ENCODE measurements at regions not wholly inside any gene's neighbourhood (a gene's known extent, or its start where the extent isn't known, plus 50 kb on each side); places are given as distances from the start of the nearest gene placed in this dataset.

DNA sequence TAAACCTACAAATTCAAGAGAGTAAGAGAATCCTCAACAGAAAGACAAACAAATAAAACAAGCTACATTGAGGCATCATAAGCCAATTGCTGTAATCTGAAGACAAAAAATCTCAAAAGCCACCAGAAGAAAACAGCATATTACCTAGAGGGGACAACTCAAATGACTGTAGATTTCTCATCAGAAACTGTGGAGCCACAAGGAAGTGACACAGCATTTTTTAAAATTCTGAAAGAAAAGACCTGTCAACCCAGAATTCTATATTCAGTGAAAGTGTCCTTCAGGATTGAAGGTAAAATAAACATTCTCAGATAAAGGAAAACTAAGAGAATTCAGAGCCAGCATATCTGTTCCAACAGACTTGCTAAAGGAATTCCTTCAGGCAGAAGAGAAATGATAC is 147.8 kb upstream of the DHRS4 start:
- no peak overlapping the region for H3K4me3 ChIP-seq (ENCODE audit: low read depth in 1 of 2, low read length in 2 of 2)
- no peaks in the 10 kb centered on the region for H3K4me1 ChIP-seq (ENCODE audit: control insufficient read depth in 1 of 2, insufficient read depth in 2 of 2, low read length in 2 of 2)
- peaks cover 8 to 14% of the 10 kb centered on the region in 2 donors for H3K9me3 ChIP-seq (ENCODE audit: control insufficient read depth in 1 of 2, low read length in 2 of 2)
- no peak overlapping the region for H3K27ac ChIP-seq (ENCODE audit: low read length)
- H3K27me3 ChIP-seq (ENCODE audit: low read depth, low read length): no peaks in the 10 kb centered on the region
- H3K36me3 ChIP-seq (ENCODE audit: control insufficient read depth in 1 of 2, insufficient read depth in 2 of 2, low read length in 2 of 2): no peaks in the 10 kb centered on the region

DNA sequence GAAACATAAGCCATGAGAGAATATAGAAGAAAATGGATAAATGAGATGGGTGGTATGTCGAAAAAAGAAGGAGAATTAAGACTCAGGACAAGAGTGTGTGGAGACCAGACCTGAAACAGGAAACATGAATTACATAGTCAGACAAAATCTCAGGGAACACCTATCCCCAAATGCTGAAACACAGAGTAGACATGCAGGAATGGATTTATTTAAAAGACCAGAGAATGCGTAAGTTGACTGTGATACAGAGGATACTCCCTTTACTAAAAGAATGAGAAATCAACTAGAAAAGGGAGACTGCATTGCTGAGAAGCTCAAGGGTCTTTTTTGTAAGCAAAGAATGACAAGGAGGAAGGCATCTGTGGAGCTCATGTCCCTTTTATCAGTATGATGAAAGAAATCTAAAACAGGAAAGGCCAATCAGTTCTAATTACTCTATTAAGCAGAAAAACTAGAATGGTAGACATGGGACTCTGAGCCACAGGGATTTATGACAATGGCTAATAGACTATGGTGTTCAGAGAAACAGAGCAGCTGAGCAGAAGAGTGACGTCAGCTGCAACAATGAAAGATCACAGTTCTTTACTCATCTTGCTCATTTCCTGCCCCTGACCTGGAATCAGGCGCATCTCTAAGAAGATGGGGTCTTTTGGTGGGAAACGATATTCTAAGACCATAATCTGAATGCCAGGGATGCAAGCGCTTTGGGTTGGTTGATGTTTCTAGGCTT is 138.9 kb upstream of the DHRS4 start:
- Histone ChIP-seq H3K27ac (ENCODE audit: low read length) (no peak overlapping the region), H3K4me1 (ENCODE audit: control insufficient read depth in 1 of 2, insufficient read depth in 2 of 2, low read length in 2 of 2) (no peaks in the 10 kb centered on the region), H3K4me3 (ENCODE audit: low read depth in 1 of 2, low read length in 2 of 2) (no peak overlapping the region), H3K9me3 (ENCODE audit: control insufficient read depth in 1 of 2, low read length in 2 of 2) (peaks cover 3 to 8% of the 10 kb centered on the region in 2 donors), H3K27me3 (ENCODE audit: low read depth, low read length) (no peaks in the 10 kb centered on the region), H3K36me3 (ENCODE audit: control insufficient read depth in 1 of 2, insufficient read depth in 2 of 2, low read length in 2 of 2) (no peaks in the 10 kb centered on the region)

DNA sequence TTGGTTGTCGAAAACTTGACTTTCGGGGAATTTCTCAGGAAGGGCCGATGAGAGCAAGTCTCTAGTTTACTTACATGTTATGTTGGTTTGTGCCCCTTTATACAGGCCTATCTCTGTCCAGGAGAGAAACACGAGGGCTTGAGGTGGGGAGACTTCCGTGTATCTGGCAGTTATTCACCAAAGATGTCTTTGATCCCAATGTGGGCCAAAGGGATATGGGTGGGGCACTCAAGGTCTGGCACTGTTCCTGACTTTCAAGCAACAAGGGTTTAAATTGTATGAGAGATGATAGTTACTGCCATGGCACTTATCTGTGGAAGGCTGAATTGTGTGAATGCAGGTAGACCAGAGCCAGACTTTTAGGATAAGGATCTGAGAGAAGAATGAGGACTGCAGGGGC is 137.2 kb upstream of the DHRS4 start:
- Histone ChIP-seq H3K36me3 (ENCODE audit: control insufficient read depth in 1 of 2, insufficient read depth in 2 of 2, low read length in 2 of 2) (no peaks in the 10 kb centered on the region), H3K4me1 (ENCODE audit: control insufficient read depth in 1 of 2, insufficient read depth in 2 of 2, low read length in 2 of 2) (no peaks in the 10 kb centered on the region), H3K27me3 (ENCODE audit: low read depth, low read length) (no peaks in the 10 kb centered on the region), H3K4me3 (ENCODE audit: low read depth in 1 of 2, low read length in 2 of 2) (no peak overlapping the region), H3K27ac (ENCODE audit: low read length) (no peak overlapping the region), H3K9me3 (ENCODE audit: control insufficient read depth in 1 of 2, low read length in 2 of 2) (peaks cover 3 to 8% of the 10 kb centered on the region in 2 donors)

DNA sequence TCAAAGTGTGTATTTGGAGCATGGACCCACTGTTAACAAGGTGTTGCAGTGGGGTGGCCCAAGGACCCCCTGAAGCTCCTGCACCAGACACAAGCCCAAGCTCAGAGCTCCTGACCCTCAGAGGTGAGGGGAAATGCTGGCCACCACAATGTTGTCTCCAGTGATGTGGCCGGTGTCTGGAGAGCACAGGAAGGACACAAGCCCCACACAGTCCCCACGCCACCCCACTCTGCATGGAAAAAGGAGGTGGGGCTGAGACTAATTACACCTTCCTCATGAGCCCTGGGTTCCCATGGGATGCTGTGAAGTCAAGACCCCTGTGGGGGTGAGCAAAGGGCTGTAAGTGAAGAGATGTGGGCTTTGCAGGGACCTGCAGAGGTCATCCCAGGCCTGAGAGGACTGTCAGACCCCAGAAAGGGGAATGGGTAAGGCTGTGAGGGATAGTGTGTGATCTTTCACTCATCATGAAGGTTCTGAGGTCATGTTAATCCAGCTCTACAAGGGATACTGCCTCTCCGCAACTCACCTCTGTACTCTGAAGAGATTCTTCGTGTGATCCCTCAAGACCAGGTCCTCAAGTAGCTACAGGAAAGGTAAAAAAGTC is 136.3 kb upstream of the DHRS4 start:
- no peak overlapping the region for H3K4me3 ChIP-seq (ENCODE audit: low read depth in 1 of 2, low read length in 2 of 2)
- no peaks in the 10 kb centered on the region for H3K4me1 ChIP-seq (ENCODE audit: control insufficient read depth in 1 of 2, insufficient read depth in 2 of 2, low read length in 2 of 2)
- no peaks in the 10 kb centered on the region for H3K36me3 ChIP-seq (ENCODE audit: control insufficient read depth in 1 of 2, insufficient read depth in 2 of 2, low read length in 2 of 2)
- H3K9me3 ChIP-seq (ENCODE audit: control insufficient read depth in 1 of 2, low read length in 2 of 2): peaks cover 3 to 8% of the 10 kb centered on the region in 2 donors
- H3K27me3 ChIP-seq (ENCODE audit: low read depth, low read length): no peaks in the 10 kb centered on the region
- no peak overlapping the region for H3K27ac ChIP-seq (ENCODE audit: low read length)

DNA sequence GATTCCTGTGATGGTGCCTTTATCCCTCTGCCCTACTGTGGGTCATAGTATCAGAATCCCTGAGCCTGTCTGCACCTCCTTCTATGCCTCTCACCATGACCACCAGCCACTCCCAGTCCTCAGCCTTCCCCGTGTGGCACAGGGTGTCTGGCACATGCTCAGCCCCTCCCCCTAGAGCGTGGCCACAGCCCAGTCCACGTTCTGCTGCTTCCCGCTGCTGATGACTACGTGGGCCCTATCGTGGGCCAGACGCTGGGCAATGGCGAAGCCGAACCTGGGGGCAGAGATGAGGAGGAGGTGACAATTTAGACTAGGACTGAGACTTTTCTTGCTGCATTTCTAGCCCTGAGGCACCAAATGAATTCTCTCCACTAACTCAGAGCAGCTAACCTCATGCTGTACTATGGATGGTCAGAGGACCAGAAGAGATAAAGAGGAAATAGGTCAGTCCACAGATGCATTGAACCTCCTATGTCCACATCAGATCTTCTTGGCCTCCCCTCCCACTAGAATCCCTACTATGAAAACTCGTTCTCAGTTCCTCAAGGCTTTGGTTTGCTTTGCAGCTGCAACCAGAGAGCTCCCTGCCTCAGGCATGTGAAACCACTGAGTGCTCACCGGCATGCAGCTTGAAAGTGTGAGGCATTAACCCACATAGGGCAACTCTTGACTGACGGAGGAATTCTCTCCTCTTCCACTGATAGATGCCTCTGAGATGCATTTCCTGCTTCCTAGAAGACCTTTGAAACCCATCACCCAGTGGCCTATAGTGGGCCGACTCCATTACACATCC is 126.3 kb upstream of the DHRS4 start:
- Histone ChIP-seq H3K4me1 (ENCODE audit: control insufficient read depth in 1 of 2, insufficient read depth in 2 of 2, low read length in 2 of 2) (peaks cover 0 to 7% of the 10 kb centered on the region in 2 donors), H3K27ac (ENCODE audit: low read length) (no peak overlapping the region), H3K36me3 (ENCODE audit: control insufficient read depth in 1 of 2, insufficient read depth in 2 of 2, low read length in 2 of 2) (no peaks in the 10 kb centered on the region), H3K27me3 (ENCODE audit: low read depth, low read length) (no peaks in the 10 kb centered on the region), H3K9me3 (ENCODE audit: control insufficient read depth in 1 of 2, low read length in 2 of 2) (no peaks in the 10 kb centered on the region), H3K4me3 (ENCODE audit: low read depth in 1 of 2, low read length in 2 of 2) (no peak overlapping the region)

DNA sequence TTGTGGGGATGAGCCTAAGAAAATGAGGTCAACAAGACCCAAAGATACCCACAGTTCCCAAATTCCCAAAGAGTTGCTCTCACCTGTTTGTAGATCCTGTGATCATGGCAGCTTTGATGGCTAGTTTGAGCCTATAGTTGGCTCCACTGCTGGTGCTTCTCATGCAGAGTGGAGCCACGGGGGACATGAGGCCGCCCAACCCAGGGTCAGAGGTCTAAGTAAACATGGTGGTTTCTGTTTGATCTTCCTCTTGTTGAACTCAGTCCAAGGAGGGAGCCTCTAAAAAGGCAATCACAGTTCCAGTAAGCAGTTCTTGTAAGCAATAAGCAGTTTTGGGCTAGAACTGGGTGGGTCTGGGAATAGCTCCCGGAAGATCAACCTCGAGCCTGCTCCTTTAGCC is 125.6 kb upstream of the DHRS4 start:
- no peaks in the 10 kb centered on the region for H3K36me3 ChIP-seq (ENCODE audit: control insufficient read depth in 1 of 2, insufficient read depth in 2 of 2, low read length in 2 of 2)
- no peaks in the 10 kb centered on the region for H3K27me3 ChIP-seq (ENCODE audit: low read depth, low read length)
- H3K4me1 ChIP-seq (ENCODE audit: control insufficient read depth in 1 of 2, insufficient read depth in 2 of 2, low read length in 2 of 2): peaks cover 0 to 7% of the 10 kb centered on the region in 2 donors
- H3K27ac ChIP-seq (ENCODE audit: low read length): no peak overlapping the region
- H3K4me3 ChIP-seq (ENCODE audit: low read depth in 1 of 2, low read length in 2 of 2): no peak overlapping the region
- no peaks in the 10 kb centered on the region for H3K9me3 ChIP-seq (ENCODE audit: control insufficient read depth in 1 of 2, low read length in 2 of 2)

DNA sequence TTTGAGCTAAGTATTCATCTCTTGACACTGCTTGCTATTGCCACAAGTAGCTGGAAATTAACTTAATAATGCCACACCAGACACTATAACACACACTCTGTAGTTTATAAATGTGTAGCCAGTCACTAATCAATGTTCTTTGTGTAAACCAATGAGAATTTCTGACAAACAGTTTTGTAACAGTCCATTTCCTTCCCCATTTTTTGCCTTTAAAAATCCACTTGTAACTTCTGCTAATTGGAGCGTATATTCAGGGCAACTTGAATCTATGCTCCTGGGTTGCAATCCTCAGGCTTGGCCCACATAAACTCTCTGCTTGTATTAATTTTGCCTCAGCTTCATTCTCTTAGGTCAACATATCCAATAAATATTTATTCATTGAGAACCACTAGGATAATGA is 125.0 kb upstream of the DHRS4 start:
- no peak overlapping the region for H3K27ac ChIP-seq (ENCODE audit: low read length)
- H3K36me3 ChIP-seq (ENCODE audit: control insufficient read depth in 1 of 2, insufficient read depth in 2 of 2, low read length in 2 of 2): no peaks in the 10 kb centered on the region
- no peak overlapping the region for H3K4me3 ChIP-seq (ENCODE audit: low read depth in 1 of 2, low read length in 2 of 2)
- H3K4me1 ChIP-seq (ENCODE audit: control insufficient read depth in 1 of 2, insufficient read depth in 2 of 2, low read length in 2 of 2): peaks cover 0 to 7% of the 10 kb centered on the region in 2 donors
- no peaks in the 10 kb centered on the region for H3K27me3 ChIP-seq (ENCODE audit: low read depth, low read length)
- H3K9me3 ChIP-seq (ENCODE audit: control insufficient read depth in 1 of 2, low read length in 2 of 2): no peaks in the 10 kb centered on the region

DNA sequence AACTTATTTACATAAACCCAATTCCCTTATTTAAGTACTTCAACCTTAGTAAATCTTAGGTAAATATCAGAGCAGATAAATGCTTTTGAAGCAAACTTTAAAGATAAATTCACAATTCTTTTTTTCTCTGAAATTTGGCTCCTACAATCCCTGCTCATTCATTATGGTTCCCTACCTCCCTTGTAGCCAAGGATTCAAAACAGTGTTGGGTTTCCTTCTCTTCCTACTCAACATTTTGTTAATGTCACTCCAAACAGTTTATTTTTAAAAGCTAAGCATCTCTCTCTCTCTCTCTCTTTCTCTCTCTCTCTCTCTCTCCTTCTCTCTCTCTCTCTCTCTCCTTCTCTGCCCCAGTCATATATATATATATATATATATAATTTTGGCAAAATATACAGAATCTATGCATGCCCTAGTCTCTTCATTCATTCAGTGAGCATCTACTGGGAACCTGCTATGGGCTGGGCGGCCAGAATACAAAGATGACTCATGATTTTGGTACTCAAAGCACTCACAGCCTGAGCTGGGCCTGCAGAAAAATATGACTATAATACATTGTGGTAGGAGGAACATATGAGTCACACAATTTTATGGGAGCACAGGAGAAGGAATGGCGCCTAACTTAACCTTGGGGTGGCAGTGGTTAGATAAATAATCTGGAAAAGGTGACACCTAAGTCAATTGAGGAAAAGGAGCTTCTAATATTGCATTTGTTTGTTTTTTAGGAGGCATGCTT is 123.7 kb upstream of the DHRS4 start:
- H3K27me3 ChIP-seq (ENCODE audit: low read depth, low read length): no peaks in the 10 kb centered on the region

DNA sequence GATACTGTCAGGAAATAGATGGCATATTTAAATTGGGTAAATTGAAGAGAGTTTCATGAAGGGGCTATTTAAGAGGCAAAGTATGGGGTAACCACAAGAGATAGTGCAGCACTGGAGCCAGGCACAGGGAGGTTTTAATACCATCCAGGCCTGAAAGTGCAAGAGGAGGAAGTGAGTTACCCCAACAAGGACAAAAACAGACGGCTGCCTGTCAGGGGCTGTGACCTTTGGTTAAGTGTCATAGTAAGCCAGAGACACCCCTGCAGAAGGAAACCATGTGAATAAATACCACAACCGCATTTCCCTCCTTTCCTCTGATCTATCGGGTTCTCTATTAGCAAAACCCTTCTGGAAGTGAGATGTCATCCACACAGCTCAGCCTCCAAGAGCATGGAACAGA is 122.0 kb upstream of the DHRS4 start:
- no peaks in the 10 kb centered on the region for H3K9me3 ChIP-seq (ENCODE audit: control insufficient read depth in 1 of 2, low read length in 2 of 2)
- H3K27me3 ChIP-seq (ENCODE audit: low read depth, low read length): no peaks in the 10 kb centered on the region
- no peaks in the 10 kb centered on the region for H3K36me3 ChIP-seq (ENCODE audit: control insufficient read depth in 1 of 2, insufficient read depth in 2 of 2, low read length in 2 of 2)
- no peak overlapping the region for H3K4me3 ChIP-seq (ENCODE audit: low read depth in 1 of 2, low read length in 2 of 2)
- peaks cover 0 to 7% of the 10 kb centered on the region in 2 donors for H3K4me1 ChIP-seq (ENCODE audit: control insufficient read depth in 1 of 2, insufficient read depth in 2 of 2, low read length in 2 of 2)
- H3K27ac ChIP-seq (ENCODE audit: low read length): no peak overlapping the region

More for the DNA sequence above, 123.7 kb upstream of the DHRS4 start:
- Histone ChIP-seq H3K4me1 (ENCODE audit: control insufficient read depth in 1 of 2, insufficient read depth in 2 of 2, low read length in 2 of 2) (peaks cover 0 to 7% of the 10 kb centered on the region in 2 donors), H3K36me3 (ENCODE audit: control insufficient read depth in 1 of 2, insufficient read depth in 2 of 2, low read length in 2 of 2) (no peaks in the 10 kb centered on the region), H3K27ac (ENCODE audit: low read length) (peak overlapping the region; percentile 20), H3K9me3 (ENCODE audit: control insufficient read depth in 1 of 2, low read length in 2 of 2) (no peaks in the 10 kb centered on the region), H3K4me3 (ENCODE audit: low read depth in 1 of 2, low read length in 2 of 2) (no peak overlapping the region)

DNA sequence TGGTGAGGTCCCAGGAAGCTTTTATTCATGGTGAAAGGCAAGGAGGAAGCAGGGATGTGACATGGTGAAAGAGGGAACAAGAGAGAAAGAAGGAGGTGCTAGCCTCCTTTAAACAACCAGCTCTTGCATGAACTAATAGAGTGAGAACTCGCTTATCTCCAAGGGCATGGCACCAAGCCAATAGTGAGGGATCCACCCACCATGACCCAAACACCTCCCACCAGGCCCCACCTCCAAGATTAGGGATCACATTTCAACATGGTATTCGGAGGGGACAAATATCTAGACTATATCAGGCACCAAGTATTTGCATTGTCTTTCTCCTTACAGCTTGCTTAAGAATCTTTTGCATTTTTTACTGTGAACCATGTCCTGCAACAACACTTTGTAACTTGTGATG is 91.9 kb upstream of the DHRS4 start:
- no peaks in the 10 kb centered on the region for H3K4me1 ChIP-seq (ENCODE audit: control insufficient read depth in 1 of 2, insufficient read depth in 2 of 2, low read length in 2 of 2)
- H3K27ac ChIP-seq (ENCODE audit: low read length): no peak overlapping the region
- H3K9me3 ChIP-seq (ENCODE audit: control insufficient read depth in 1 of 2, low read length in 2 of 2): no peaks in the 10 kb centered on the region
- H3K27me3 ChIP-seq (ENCODE audit: low read depth, low read length): no peaks in the 10 kb centered on the region
- no peak overlapping the region for H3K4me3 ChIP-seq (ENCODE audit: low read depth in 1 of 2, low read length in 2 of 2)
- no peaks in the 10 kb centered on the region for H3K36me3 ChIP-seq (ENCODE audit: control insufficient read depth in 1 of 2, insufficient read depth in 2 of 2, low read length in 2 of 2)

DNA sequence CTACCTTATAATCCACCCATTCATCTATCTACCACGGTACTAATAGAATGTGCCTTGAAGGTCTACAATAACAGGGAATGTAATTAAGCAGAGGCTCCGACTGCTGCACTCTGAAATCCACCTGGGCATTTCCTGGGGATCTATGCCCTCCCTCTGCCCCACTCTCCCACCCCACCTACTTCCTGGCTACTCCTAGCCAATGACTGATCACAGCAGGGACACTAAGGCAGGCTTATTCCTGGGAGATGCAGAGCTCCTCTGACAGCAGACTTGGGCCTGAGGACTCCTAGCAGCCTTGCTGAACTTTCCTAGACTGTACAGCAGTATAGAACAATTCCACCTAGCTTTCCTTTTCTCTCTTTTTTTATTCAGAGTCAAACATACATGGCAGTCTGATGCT is 91.1 kb upstream of the DHRS4 start:
- no peak overlapping the region for H3K27ac ChIP-seq (ENCODE audit: low read length)
- H3K27me3 ChIP-seq (ENCODE audit: low read depth, low read length): no peaks in the 10 kb centered on the region
- no peak overlapping the region for H3K4me3 ChIP-seq (ENCODE audit: low read depth in 1 of 2, low read length in 2 of 2)
- H3K9me3 ChIP-seq (ENCODE audit: control insufficient read depth in 1 of 2, low read length in 2 of 2): no peaks in the 10 kb centered on the region
- no peaks in the 10 kb centered on the region for H3K4me1 ChIP-seq (ENCODE audit: control insufficient read depth in 1 of 2, insufficient read depth in 2 of 2, low read length in 2 of 2)
- no peaks in the 10 kb centered on the region for H3K36me3 ChIP-seq (ENCODE audit: control insufficient read depth in 1 of 2, insufficient read depth in 2 of 2, low read length in 2 of 2)
